ENCODE measurements at regions not wholly inside any gene's neighbourhood (a gene's known extent, or its start where the extent isn't known, plus 50 kb on each side); places are given as distances from the start of the nearest gene placed in this dataset.

DNA sequence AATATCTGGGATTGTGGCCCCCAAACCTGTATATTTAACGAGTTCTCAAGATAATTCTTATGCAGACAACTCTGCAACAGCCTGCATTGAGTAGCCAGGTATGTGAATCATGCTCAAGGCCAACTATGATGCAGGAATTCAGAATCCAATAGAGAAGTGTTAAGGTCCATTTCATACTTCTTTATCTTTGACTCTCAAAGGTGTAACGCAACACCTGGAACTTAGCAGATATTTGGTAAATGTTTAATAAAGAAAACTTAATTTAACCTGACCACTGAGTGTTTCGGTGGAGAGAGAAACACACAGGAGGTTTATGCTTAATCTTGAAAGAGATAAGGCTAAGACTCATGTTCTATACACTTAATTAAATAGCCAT is 156.5 kb upstream of the PLEKHG7 start:
- TF ChIP-seq, protein P1, sequence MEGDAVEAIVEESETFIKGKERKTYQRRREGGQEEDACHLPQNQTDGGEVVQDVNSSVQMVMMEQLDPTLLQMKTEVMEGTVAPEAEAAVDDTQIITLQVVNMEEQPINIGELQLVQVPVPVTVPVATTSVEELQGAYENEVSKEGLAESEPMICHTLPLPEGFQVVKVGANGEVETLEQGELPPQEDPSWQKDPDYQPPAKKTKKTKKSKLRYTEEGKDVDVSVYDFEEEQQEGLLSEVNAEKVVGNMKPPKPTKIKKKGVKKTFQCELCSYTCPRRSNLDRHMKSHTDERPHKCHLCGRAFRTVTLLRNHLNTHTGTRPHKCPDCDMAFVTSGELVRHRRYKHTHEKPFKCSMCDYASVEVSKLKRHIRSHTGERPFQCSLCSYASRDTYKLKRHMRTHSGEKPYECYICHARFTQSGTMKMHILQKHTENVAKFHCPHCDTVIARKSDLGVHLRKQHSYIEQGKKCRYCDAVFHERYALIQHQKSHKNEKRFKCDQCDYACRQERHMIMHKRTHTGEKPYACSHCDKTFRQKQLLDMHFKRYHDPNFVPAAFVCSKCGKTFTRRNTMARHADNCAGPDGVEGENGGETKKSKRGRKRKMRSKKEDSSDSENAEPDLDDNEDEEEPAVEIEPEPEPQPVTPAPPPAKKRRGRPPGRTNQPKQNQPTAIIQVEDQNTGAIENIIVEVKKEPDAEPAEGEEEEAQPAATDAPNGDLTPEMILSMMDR (IDR thresholded peaks at IDR 0.05; ENCODE audit: unreplicated experiment): no peak
- ChIA-PET POLR2A (interaction anchor here (1.2 kb wide), 1 partner anchor 303 kb away, joined by 3 read pairs; no protein-coding TSS in a partner anchor), CTCF (interaction anchor here (0.8 to 1.1 kb wide), 2 partner anchors 15 to 1115 kb away, joined by 3 to 4 read pairs; no protein-coding TSS in a partner anchor)
- Mint-ChIP-seq H3K4me3 (ENCODE audit: unreplicated experiment) (no peak overlapping the region), H3K4me1 (ENCODE audit: insufficient read depth, unreplicated experiment) (no peaks in the 10 kb centered on the region), H3K9me3 (ENCODE audit: unreplicated experiment) (no peaks in the 10 kb centered on the region), H3K27ac (ENCODE audit: low read depth, unreplicated experiment) (no peak overlapping the region), H3K27me3 (ENCODE audit: insufficient read depth, unreplicated experiment) (no peaks in the 10 kb centered on the region), H3K36me3 (ENCODE audit: insufficient read depth, unreplicated experiment) (no peaks in the 10 kb centered on the region)
- DNase-seq (ENCODE audit: unreplicated experiment): no peak
- BruUV-seq (replicated peaks): no TSS peak
- intact Hi-C loops (cut with micrococcal nuclease): no loop called here

GRCh38 chr12:92544322-92544721 is 158.5 kb upstream of the PLEKHG7 start:
- peaks cover 2% of the 10 kb centered on the region for H3K4me1 Mint-ChIP-seq (ENCODE audit: insufficient read depth, unreplicated experiment)
- BruUV-seq (replicated peaks): no TSS peak
- intact Hi-C loops (cut with micrococcal nuclease): no loop called here

DNA sequence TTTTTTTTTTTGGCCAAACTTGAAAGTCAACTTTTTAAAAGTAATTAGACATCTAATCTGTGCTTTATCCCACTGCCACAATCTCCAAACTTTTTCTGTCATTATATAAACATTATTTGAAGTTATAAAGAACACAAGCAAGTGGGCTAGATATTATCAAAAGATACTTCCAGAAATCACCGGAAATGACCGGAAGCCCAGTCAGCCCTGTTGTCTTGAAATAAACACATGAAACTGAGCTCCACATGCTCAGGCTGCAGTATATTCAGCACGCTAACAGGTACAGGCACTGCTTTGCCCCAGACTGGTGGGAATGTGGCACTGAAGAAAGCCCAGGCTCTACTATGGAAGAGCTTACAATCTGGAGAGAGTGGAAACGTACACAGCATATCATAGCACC is 158.9 kb upstream of the PLEKHG7 start:
- Mint-ChIP-seq H3K9me3 (ENCODE audit: unreplicated experiment) (no peaks in the 10 kb centered on the region), H3K4me3 (ENCODE audit: unreplicated experiment) (no peak overlapping the region), H3K27me3 (ENCODE audit: insufficient read depth, unreplicated experiment) (no peaks in the 10 kb centered on the region), H3K36me3 (ENCODE audit: insufficient read depth, unreplicated experiment) (no peaks in the 10 kb centered on the region), H3K27ac (ENCODE audit: low read depth, unreplicated experiment) (no peak overlapping the region), H3K4me1 (ENCODE audit: insufficient read depth, unreplicated experiment) (peaks cover 7% of the 10 kb centered on the region)
- DNase-seq (ENCODE audit: unreplicated experiment): no peak
- TF ChIP-seq, protein P1 (IDR thresholded peaks at IDR 0.05; ENCODE audit: unreplicated experiment): no peak
- POLR2A ChIA-PET: no interaction called here
- CTCF ChIA-PET: interaction anchor here (0.7 kb wide), 1 partner anchor 354 kb away, joined by 3 read pairs; no protein-coding TSS in a partner anchor
- BruUV-seq (replicated peaks): no TSS peak
- intact Hi-C loops (cut with micrococcal nuclease): no loop called here

More at GRCh38 chr12:92544322-92544721, 158.5 kb upstream of the PLEKHG7 start:
- Mint-ChIP-seq H3K27ac (ENCODE audit: low read depth, unreplicated experiment) (no peak overlapping the region), H3K4me3 (ENCODE audit: unreplicated experiment) (no peak overlapping the region), H3K27me3 (ENCODE audit: insufficient read depth, unreplicated experiment) (no peaks in the 10 kb centered on the region), H3K9me3 (ENCODE audit: unreplicated experiment) (no peaks in the 10 kb centered on the region), H3K36me3 (ENCODE audit: insufficient read depth, unreplicated experiment) (no peaks in the 10 kb centered on the region)
- no peak for DNase-seq (ENCODE audit: unreplicated experiment)
- TF ChIP-seq, protein P1 (IDR thresholded peaks at IDR 0.05; ENCODE audit: unreplicated experiment): no peak
- ChIA-PET POLR2A (no interaction called here), CTCF (interaction anchor here (0.5 to 0.7 kb wide), 2 partner anchors 355 to 1566 kb away, joined by 3 to 4 read pairs; no protein-coding TSS in a partner anchor)

GRCh38 chr12:92543359-92543758 is 159.4 kb upstream of the PLEKHG7 start:
- CTCF ChIA-PET: no interaction called here
- H3K4me1 Mint-ChIP-seq (ENCODE audit: insufficient read depth, unreplicated experiment): peaks cover 9% of the 10 kb centered on the region
- H3K4me3 Mint-ChIP-seq (ENCODE audit: unreplicated experiment): no peak overlapping the region

More at GRCh38 chr12:92543359-92543758, 159.4 kb upstream of the PLEKHG7 start:
- Mint-ChIP-seq H3K27me3 (ENCODE audit: insufficient read depth, unreplicated experiment) (no peaks in the 10 kb centered on the region), H3K36me3 (ENCODE audit: insufficient read depth, unreplicated experiment) (no peaks in the 10 kb centered on the region), H3K9me3 (ENCODE audit: unreplicated experiment) (no peaks in the 10 kb centered on the region), H3K27ac (ENCODE audit: low read depth, unreplicated experiment) (no peak overlapping the region)
- no TSS peak for BruUV-seq (replicated peaks)
- POLR2A ChIA-PET: no interaction called here
- intact Hi-C loops (cut with micrococcal nuclease): no loop called here
- TF ChIP-seq, protein P1 (IDR thresholded peaks at IDR 0.05; ENCODE audit: unreplicated experiment): no peak
- DNase-seq (ENCODE audit: unreplicated experiment): no peak

All from MCF 10A (cell line).